ENCODE measurements at regions not wholly inside any gene's neighbourhood (a gene's known extent, or its start where the extent isn't known, plus 50 kb on each side); places are given as distances from the start of the nearest gene placed in this dataset.
"Not testable (repeated sequence)": the region's sequence is repeated elsewhere in the genome, so short reads cannot be mapped to it uniquely, and the experiment has no call there.

DNA sequence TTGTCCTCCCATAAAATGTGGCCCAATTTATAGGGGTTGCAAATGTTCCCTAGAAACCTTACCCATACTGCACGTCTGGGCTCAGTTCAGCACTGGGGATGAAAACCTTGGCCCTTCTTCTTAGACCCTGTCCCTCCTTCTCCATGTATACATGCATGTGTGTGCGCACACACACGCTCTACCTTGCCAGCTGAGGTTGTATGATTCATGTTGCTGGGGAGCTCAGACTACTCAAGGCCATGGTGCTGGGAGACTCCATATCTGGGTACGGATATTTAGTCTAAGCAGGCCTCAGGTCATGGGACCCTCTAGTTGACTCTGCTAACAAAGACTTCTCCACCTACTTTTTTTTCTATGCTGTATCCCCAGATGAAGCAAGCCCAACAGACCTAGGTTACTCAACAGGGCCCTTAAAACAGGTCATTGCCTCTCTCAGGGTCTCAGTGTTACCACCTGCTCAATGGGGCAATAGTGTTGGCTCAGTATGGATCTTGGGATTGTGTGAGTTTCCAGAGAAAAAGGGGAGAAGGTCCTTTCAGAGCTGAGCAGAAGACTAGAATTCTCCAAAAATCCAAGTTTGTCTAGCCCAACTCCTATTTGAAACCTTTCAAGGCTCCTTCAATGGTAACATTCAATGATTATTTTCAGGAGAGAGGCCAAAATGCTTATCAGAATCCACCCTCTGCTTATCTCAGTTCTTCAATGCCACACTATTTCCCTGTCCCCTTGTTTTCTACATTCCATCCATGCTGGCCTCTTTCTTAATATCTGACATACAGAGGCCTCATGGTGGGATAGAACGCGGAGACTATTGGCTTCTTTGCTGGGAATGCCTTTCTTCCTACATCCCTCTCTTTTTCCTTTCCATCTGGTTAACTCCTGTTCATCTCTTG, 123.6 kb upstream of the PITX1 start:
- DNase-seq (ENCODE audit: low read depth), result no peak

DNA sequence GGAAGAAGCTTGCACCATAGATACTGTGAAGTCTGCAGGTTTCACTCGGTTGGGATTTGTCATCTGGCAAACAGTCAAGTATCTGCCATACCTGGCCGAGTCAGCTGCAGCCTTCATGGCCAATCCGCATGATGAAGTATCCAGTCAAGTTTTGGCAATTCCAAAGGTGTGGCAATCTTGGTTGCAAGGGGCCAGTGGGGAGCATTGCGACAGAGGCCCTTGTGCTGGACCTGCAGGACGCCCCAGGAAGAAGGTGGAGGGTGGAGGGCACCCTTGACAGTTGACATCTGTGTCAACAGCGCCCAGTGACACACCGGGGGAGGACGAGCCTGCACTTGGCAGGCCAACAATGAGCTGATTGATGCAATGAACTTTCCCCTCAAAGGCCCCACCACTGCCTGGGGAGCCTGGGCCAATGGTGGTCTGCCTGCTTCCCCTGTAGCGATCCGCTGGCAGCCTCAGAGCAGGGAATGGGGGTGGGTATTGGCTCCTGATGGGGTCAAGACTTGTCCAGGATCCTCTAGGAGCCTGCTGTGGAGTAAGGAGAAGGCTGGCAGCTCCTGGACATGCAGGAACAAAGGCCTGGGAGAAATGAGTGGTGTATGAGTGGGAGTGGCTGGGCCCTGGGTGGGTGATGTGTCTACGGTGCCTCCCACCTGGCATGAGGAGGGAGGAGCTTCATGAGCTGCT, 122.8 kb upstream of the PITX1 start:
- no peak for DNase-seq (ENCODE audit: low read depth)

DNA sequence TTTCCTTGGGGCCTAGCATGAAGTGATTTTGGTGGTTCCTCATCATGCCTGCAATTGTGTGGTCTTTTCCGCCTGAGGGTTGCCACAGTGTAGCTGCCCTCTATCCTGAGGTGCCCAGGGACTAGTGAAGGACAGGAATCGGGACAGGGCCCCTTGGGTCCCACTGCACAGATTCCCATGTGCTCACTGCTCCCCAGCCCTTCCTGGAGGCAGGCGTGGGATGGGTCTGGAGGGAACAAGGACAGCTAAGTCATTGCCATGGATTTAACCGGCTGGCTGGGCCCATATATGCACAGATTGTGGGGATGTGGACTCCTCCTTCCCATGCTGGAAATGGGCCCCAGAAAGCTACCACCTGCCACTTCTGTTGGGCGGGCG, 122.3 kb upstream of the PITX1 start:
- DNase-seq (ENCODE audit: low read depth), result no peak

DNA sequence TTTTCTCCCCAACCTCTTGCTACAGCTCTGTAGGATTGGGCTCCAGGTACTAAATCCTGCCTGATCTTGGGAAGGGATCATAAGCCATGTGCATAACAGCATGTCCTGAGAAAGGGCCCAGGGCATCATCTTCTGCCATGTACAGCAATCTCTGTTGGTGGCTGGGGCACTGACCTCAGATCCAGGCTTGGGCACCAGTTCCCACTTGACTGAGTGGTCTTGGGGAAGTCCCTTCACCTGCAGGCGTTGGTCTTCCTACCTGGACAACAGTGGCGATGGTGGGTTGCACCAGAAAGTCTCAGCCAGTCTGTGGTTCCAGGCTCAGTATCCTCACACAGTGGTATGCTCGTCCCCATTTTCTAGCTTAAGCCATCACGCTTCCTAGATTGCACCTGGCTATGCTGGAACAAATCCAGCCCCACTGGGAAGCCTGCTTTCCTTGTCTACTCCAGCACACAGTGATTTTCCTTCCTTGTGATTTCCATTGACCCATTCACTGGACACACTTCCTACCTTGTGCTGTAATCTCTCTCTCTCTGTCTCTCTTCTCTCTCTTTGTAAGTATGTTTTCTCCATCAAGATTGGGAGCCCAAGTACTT, 121.7 kb upstream of the PITX1 start:
- DNase-seq (ENCODE audit: low read depth), result no peak

DNA sequence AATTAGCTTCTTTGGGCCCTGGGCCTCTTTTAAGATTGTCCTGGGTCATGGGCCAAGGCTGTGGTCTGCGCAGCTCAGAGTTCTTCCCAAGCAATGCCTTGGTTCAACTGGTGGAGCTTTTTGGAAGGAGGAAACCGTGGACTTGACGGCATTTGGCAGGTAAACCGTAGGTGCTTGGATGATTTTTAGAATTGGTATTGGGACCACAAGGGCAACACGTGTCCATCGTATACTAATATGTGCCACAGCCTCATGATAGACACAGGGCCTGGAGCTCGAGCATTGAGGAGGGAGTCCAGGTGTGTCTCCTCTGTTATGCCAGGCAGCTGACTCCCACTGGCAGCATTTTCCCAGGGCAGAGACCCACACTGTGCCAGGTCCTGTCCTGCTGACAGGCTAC, 120.9 kb upstream of the PITX1 start:
- DNase-seq (ENCODE audit: low read depth), result no peak

DNA sequence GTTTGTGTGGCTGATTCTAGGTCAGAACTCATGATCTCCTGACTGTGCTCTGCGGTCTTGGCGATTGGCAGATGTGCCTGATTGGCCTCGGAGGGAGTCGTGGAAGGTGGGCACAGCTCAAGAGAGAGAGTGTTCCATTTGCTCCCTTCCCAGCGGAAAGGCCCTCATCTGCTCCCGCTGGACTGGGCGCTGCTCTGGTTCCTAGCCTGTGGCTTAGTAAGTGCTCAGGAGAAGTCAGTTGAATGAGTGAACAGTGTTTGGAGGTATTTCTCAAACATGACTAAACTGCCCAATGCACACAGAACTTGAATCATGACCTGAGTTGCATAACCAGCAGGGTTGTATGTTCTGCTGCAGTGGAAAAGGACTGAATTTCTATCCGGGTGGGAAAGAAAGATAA, 120.2 kb upstream of the PITX1 start:
- no peak for DNase-seq (ENCODE audit: low read depth)

DNA sequence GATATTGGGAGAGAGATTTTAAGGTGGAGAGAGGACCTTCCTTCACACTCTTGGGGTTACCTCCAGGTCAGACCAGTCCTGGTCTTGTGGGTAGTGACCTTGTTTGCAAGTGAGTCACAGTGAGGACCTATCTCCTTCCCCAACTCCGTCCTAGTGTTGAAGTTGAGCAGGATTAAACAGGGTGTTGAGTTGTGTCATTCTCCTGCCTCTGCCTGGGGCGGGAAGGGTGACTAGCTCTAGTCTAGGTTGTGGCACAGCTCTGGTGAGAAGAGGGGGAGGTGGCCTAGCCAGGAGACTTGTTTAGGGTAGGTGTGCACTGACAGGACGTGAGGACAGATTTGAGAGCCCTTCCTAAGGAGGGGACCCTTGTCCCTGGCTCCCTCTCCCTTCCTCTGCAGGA, 119.6 kb upstream of the PITX1 start:
- no peak for DNase-seq (ENCODE audit: low read depth)

DNA sequence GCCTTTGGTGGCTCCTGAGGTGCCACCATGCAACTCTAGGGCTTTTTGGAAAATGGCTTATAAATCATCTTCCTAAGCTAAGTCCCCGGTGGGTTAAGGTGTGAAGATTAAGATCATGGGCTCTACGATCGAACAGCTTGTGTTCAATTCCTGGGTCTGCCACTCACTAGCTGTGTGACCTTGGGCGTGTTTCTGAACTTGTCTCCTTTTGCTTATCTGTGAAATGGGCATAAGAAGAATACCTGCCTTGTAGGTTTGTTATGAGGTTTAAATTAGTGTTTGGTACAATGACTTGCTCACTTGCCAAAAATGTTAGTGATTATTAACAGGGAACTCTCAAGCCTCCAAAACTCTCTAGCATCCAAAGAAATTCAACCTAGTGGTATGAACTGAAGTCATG, 119.2 kb upstream of the PITX1 start:
- DNase-seq (ENCODE audit: low read depth), result no peak

DNA sequence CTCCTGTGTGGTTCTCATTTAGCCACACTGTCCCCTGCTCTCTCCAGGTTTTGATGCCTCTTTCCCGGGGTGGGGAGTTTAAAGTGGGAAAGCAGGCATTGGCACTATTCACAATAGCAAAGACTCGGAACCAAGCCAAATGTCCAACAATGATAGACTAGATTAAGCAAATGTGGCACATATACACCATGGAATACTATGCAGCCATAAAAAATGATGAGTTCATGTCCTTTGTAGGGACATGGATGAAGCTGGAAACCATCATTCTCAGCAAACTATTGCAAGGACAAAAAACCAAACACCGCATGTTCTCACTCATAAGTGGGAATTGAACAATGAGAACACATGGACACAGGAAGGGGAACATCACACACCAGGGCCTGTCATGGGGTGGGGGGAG, 117.6 kb upstream of the PITX1 start:
- DNase-seq (ENCODE audit: low read depth), result not testable (repeated sequence)

DNA sequence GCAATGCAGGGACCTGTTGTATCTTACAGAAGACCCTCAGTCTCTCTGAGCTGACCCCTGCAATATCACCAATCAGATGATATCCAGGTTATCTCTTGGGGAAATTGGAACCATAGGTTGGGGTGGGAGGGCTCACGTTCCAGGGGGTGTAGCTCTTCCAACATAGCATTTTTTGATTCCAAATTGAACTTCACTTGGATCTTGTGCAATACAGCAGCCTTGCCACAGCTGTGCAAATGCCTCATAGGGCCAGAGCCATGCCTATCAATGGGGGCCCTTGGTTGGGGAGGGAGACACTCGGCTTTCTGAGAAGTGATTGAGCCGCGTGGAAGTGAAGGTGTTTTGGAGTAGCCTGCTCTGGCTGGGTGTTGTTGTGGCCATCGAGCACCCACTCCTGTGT, 117.2 kb upstream of the PITX1 start:
- DNase-seq (ENCODE audit: low read depth), result no peak

DNA sequence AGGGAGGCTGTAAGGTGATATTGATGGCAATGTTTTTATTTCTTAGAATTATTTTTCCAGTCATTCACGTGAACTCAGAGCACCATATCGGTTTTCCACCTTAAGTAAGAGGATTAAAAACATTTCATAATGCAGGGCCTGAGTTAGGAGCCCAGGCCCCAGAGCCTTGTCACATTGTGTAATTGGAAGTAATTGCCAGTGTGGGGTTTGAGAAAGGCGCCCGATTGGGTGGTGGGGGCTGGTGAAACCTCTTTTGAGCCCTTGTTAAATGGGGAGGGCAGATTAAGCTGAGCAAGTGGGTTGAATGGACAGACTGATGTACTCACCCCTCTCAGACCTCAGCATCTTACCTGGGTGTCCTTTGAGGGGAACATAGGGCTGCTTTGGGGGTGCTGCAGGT, 116.7 kb upstream of the PITX1 start:
- DNase-seq (ENCODE audit: low read depth), result no peak

DNA sequence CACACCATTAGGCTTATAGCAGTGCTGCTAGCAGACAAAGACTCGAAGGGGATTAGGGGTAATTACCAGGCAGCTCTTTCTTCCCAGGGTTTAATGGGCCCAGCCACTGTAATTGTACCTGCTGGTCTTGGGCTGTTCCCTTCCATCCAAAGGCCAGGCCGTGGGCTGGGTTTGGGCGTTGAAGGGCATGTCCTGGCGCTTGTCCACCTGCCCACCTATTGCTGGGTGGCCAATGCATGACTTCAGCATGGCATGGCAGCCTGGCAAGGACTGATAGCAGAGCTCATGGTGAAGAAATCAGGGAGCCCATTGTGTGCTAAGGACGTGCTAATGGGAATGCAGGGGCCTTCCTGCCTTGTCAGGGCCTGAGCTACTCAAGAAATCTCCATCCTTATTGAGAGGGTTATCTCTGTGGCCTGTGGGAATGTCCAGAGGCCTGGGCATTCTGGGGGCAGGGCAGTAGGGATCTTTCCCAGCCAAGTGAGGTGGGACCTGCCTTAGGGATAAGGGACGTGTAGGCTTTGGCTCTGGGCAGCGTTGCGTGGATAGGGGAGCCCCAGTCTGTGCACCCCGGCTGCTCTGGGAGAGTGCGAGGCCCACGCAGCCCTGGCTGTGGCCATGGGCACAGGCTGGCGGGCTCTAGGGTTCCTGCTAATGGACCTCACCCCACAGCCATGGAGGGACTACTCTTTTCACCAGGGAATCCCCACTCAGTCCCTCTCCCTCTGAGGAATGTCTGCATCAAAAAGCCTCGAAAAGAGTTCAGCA, 116.1 kb upstream of the PITX1 start:
- no peak for DNase-seq (ENCODE audit: low read depth)

DNA sequence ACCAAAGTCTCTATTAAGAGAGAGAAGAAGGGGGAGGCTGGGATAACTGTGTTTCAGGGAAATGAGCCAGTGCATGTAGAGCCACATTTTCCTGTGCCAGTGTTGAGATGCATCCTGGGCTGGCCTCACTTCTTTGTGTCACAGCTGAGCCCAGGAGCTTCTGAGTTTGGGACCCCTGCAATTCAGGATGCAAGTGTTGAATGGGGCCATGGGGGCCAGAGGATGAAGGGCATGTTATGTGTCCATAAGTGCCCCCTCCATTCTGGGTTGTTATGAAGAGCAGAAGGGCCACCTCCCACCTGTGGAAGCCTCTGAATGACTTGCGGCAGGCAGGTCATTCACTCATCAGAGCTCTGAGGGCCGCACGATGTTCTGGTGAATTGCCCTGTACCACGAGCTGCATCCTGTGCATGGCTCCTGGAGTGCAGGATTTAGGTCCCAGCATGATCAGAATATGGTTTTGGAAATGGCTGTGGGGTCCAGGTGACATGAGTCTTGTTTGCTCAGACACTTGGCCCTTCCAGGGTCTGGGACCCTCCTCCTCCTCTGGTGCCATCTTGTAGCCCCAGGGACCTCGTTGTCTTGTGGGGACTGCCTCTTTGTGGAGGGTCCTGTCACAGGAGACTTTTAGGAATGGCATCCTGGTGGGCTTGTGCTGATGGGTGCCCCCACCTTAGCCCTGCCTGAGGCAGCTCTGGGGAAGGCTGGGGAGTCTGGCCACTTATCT, 115.4 kb upstream of the PITX1 start:
- no peak for DNase-seq (ENCODE audit: low read depth)

DNA sequence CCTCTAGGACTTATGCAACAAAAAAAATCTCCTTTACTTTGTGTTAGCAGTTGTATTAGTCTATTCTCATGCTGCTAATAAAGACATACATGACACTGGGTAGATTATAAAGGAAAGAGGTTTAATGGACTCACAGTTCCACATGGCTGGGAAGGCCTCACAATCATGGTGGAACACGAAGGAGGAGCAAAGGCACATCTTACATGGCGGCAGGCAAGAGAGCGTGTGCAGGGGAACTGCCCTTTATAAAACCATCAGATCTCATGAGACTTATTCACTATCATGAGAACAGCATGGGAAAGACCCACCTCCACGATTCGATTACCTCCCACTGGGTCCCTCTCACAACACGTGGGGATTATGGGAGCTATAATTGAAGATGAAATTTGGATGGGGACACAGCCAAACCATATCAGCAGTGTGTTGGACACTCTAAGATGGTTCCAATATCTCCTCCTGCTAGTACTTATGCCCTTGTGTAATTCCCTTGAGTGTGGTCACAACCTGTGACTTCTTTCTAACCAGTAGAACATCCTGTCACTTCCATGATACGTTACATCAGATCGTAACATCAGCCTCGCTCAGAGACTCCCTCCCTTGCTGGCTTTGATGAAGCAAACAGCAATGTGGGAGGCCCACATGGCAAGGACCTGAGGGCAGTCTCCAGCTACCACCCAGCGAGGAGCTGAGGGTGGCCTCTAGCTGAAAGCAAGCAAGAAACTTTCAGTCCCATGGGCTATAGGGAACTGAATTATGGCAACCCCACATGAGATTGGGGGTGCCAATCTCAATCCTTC, 113.5 kb upstream of the PITX1 start:
- DNase-seq (ENCODE audit: low read depth), result no peak

DNA sequence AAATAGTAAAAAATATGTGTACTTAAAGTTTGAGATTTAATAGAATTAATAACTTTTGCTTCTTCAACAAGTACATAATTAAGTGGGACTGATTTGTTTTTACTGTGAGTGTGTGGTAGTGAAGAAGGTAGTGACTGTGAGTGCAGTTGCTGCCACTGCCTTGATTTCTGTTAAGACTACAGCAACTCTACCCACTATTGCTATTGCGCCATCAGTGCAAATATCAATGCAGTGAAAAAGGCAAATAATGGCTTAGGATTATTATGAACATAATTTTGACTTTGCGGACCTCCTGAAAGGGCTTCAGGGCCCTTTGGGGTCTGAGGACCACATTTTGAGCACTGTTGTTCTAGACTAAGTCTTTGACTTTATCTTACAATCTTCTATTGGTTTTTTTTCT, 112.0 kb upstream of the PITX1 start:
- no peak for DNase-seq (ENCODE audit: low read depth)

DNA sequence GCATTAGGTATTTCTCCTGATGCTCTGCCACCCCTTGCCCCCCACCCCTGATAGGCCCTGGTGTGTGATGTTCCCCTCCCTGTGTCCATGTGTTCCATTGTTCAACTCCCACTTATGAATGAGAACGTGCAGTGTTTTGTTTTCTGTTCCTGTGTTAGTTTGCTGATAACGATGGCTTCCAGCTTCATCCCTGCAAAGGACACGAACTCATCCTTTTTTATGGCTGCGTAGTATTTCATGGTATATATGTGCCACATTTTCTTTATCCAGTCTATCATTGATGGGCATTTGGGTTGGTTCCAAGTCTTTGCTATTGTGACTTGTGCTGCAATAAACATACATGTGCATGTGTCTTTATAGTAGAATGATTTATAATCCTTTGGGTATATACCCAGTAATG, 109.7 kb upstream of the PITX1 start:
- not testable (repeated sequence) for DNase-seq (ENCODE audit: low read depth)

DNA sequence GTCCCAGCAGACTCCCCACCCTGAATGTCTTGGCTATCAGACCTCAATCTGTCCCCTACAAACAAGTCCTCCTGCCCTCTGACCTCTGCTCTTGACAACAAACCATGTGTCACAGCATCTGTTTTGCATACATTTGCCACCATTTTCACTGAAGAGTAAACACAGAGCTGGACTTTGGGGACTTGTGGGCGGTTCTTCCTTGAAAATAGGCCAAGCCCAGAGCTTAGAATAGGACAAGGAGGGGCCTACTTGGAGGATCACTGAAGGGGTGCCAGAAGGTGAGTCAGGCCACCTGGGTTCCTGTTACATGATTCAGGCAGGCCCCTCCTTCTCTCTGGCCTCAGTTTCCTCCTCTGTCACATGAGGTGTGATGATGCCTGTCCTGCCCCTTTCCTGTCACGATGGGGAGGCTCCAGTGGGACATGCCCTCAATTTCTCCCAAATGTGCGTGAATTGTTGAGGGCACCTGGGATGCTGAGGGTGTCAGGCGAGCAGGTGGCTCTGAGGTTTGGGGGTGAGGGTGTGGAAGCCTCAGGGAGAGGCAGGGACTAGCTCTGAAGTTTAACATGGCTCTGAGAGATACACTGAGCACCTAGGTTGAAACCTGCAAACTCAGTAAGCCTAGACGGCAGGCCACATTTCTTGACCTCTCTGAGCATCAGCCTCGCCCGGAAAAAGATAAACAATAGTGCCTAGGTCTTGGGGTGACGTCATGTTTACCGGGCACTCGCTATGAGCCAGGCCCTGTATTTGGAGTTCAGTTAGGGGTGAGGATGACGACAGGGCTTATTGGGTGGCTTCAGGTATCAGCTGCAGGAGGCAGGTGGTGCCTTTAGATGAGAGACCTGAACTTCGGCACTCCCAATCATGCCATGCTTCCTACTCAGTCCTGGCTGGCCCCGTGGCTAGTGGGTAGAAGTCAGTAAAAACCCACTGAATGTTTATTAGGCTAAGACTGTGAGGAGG, 107.6 kb upstream of the PITX1 start:
- no peak for DNase-seq (ENCODE audit: low read depth)

DNA sequence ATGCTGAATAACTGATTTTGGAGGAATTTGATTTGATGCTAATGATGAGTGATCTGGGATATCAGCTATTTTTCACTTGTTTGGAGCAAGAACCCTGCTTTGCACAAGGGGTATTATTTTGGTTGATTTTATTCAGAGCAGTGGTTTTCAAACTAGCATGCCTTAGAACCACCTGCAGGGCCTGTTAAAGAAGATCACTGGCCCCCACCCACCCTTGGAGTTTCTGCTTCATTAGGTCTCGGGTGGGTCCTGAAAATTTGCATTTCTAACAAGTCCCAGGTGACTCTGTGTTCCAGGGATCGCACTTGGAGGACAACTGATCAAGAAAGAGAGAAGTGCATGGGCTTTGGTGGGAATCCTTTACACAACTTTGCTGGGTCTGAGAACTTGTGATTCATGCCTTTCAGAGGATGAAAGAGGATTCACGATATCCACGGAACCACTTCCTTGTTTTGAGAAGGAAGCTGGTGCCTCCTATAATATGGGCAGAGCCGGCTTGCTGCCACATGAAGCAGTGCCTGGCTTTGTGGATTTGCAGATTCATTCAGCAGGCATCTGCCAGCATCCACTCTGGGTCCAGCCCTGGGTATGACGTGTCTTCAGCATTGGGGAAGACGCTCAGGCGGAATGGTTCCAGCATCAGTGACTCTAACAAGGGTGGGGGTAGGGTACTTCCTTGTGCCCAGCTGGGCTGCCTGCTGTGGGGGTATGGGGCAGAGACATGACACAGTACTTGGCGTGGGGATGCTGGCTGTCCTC, 106.6 kb upstream of the PITX1 start:
- DNase-seq (ENCODE audit: low read depth), result no peak

Data from activated T-helper 9 cell treated with anti-CD3 and anti-CD28 coated beads, Interleukin-2, amount 50 U/mL, for 16 hours (primary cell).